GM12872 (cell line): ENCODE measurements at regions not wholly inside any gene's neighbourhood (a gene's known extent, or its start where the extent isn't known, plus 50 kb on each side); places are given as distances from the start of the nearest gene placed in this dataset.

ENCODE experiments used
- CTCF ChIP-seq: IDR thresholded peaks from 3 replicates; pipeline ENCODE4 v1.5.1; 2011; ENCODE audit warnings: low read depth, mild to moderate bottlenecking, low read length, moderate library complexity; ENCODE audit not compliant: insufficient read depth

GRCh38 chrX:15143825-15144121, 126.1 kb downstream of the ASB9 start:
- TF ChIP-seq CTCF, result no peak

GRCh38 chrX:15143050-15143824, 126.6 kb downstream of the ASB9 start:
- peak; percentile 58; the same call in 2 of the 3 replicates for TF ChIP-seq CTCF

GRCh38 chrX:15142084-15142715, 127.7 kb downstream of the ASB9 start:
- no peak for TF ChIP-seq CTCF

- TF ChIP-seq CTCF, result no peak
Measured at GRCh38 chrX:15136795-15137194, 133.1 kb downstream of the ASB9 start.

GRCh38 chrX:15129412-15129811, 140.5 kb downstream of the ASB9 start:
- TF ChIP-seq CTCF, result no peak

- no peak for TF ChIP-seq CTCF
Measured at GRCh38 chrX:15128861-15129260, 141.0 kb downstream of the ASB9 start.

GRCh38 chrX:15127010-15127409, 142.9 kb downstream of the ASB9 start:
- TF ChIP-seq CTCF, result no peak
